ENCODE measurements at regions not wholly inside any gene's neighbourhood (a gene's known extent, or its start where the extent isn't known, plus 50 kb on each side); places are given as distances from the start of the nearest gene placed in this dataset.

DNA sequence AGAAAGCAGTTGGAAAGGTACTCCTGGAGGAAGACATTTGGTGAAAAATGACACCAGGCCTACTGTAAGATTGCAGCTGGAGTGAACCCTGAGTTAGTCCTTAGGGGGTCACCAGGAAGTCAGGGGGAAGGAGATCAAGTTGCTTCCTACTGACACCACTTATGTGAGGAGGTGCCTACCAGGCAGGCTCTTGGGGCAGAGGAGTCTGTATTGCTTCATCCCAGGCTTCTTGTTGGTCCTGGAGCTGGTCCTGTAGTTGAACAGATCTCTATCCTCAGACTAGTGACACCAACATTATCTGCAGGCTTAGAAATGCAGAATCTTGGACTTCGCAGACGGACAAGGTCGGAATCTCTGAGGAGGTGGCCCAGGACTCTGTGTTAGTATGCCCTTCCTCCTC lies 116.0 kb upstream of the ARGLU1 start:
- H3K9me3 ChIP-seq: no peaks in the 10 kb centered on the region
- H3K36me3 ChIP-seq (ENCODE audit: control insufficient read depth, insufficient read depth, low read length): no peaks in the 10 kb centered on the region
- ChIA-PET POLR2A (no interaction called here), CTCF (interaction anchor here (0.6 kb wide), 1 partner anchor 122 kb away, joined by 3 read pairs; no protein-coding TSS in a partner anchor)
- no peaks in the 10 kb centered on the region for H3K36me3 Mint-ChIP-seq (ENCODE audit: insufficient read depth, unreplicated experiment)
- no peak overlapping the region for H3K27ac Mint-ChIP-seq (ENCODE audit: unreplicated experiment)
- no peaks in the 10 kb centered on the region for H3K9me3 Mint-ChIP-seq (ENCODE audit: unreplicated experiment)
- TF ChIP-seq, protein P1, sequence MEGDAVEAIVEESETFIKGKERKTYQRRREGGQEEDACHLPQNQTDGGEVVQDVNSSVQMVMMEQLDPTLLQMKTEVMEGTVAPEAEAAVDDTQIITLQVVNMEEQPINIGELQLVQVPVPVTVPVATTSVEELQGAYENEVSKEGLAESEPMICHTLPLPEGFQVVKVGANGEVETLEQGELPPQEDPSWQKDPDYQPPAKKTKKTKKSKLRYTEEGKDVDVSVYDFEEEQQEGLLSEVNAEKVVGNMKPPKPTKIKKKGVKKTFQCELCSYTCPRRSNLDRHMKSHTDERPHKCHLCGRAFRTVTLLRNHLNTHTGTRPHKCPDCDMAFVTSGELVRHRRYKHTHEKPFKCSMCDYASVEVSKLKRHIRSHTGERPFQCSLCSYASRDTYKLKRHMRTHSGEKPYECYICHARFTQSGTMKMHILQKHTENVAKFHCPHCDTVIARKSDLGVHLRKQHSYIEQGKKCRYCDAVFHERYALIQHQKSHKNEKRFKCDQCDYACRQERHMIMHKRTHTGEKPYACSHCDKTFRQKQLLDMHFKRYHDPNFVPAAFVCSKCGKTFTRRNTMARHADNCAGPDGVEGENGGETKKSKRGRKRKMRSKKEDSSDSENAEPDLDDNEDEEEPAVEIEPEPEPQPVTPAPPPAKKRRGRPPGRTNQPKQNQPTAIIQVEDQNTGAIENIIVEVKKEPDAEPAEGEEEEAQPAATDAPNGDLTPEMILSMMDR (IDR thresholded peaks at IDR 0.05; ENCODE audit: insufficient read depth in 1 of 2, low read depth in 1 of 2, low read length in 1 of 2, severe bottlenecking in 1 of 2, unreplicated experiment in 1 of 2): no peak
- peaks cover 35% of the 10 kb centered on the region for H3K4me1 Mint-ChIP-seq (ENCODE audit: low read depth, unreplicated experiment)
- DNase-seq: no peak
- peaks cover 29% of the 10 kb centered on the region for H3K4me1 ChIP-seq
- H3K27me3 Mint-ChIP-seq (ENCODE audit: insufficient read depth, unreplicated experiment): no peaks in the 10 kb centered on the region
- no peaks in the 10 kb centered on the region for H3K27me3 ChIP-seq (replicated peaks; ENCODE audit: control insufficient read depth, insufficient read depth, low read length)
- intact Hi-C loops (cut with micrococcal nuclease; ENCODE audit: unreplicated experiment): loop anchor here (5.0 kb wide), 2 partner anchors 233 to 438 kb away; no protein-coding TSS in a partner anchor
- H3K4me3 Mint-ChIP-seq (ENCODE audit: unreplicated experiment): no peak overlapping the region
- BruUV-seq (replicated peaks): no TSS peak
- H3K4me3 ChIP-seq (ENCODE audit: low read depth, low read length): no peak overlapping the region

DNA sequence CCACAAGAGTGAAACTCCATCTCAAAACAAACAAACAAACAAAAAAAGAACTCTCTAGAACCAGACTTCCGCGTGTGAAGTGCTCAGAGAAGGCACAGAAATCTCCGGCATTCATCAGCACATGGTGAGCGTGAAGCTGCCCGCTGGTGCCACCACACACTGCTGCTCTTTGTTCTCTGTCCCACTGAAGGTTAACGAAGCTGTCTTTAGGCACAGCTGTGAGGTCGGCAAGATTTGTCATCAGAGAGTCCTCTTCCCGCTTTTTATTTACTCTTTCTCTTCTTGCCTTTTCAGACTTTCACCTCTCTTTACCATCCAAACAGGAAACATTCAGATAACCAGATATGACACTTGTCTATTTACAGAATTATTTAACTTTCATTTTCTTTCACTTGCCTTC lies 115.2 kb upstream of the ARGLU1 start:
- Mint-ChIP-seq H3K36me3 (ENCODE audit: insufficient read depth, unreplicated experiment) (no peaks in the 10 kb centered on the region), H3K27me3 (ENCODE audit: insufficient read depth, unreplicated experiment) (no peaks in the 10 kb centered on the region), H3K4me1 (ENCODE audit: low read depth, unreplicated experiment) (peaks cover 41% of the 10 kb centered on the region), H3K9me3 (ENCODE audit: unreplicated experiment) (no peaks in the 10 kb centered on the region), H3K4me3 (ENCODE audit: unreplicated experiment) (no peak overlapping the region), H3K27ac (ENCODE audit: unreplicated experiment) (no peak overlapping the region)
- POLR2A ChIA-PET: no interaction called here
- no peak overlapping the region for H3K4me3 ChIP-seq (ENCODE audit: low read depth, low read length)
- H3K4me1 ChIP-seq: peaks cover 35% of the 10 kb centered on the region
- no peak for DNase-seq
- TF ChIP-seq, protein P1 (IDR thresholded peaks at IDR 0.05; ENCODE audit: insufficient read depth in 1 of 2, low read depth in 1 of 2, low read length in 1 of 2, severe bottlenecking in 1 of 2, unreplicated experiment in 1 of 2): no peak
- CTCF ChIA-PET: no interaction called here
- intact Hi-C loops (cut with micrococcal nuclease; ENCODE audit: unreplicated experiment): loop anchor here (5.0 kb wide), 2 partner anchors 234 to 439 kb away; no protein-coding TSS in a partner anchor
- H3K27me3 ChIP-seq (replicated peaks; ENCODE audit: control insufficient read depth, insufficient read depth, low read length): no peaks in the 10 kb centered on the region
- H3K36me3 ChIP-seq (ENCODE audit: control insufficient read depth, insufficient read depth, low read length): no peaks in the 10 kb centered on the region
- no peaks in the 10 kb centered on the region for H3K9me3 ChIP-seq
- no TSS peak for BruUV-seq (replicated peaks)

DNA sequence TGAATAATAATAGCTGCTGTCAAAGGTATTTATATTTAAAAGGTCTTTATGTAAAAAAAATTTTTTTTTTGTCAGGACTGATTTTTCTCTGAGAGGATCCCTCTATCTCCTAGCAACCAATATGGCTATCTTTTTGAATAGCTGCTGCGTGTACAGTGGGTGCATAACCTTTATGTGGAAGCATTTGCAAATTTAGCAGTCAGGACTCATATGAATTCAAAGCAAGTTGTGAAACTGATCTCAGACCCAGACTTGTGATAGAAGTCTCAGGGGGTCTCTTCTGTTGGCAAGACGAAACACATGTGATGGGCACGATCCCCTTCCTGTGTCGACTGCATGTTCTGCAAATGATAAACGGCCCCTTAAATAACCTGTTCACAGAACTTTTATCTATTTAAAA lies 114.1 kb upstream of the ARGLU1 start:
- POLR2A ChIA-PET: no interaction called here
- Histone ChIP-seq H3K27me3 (replicated peaks; ENCODE audit: control insufficient read depth, insufficient read depth, low read length) (no peaks in the 10 kb centered on the region), H3K36me3 (ENCODE audit: control insufficient read depth, insufficient read depth, low read length) (no peaks in the 10 kb centered on the region), H3K9me3 (no peaks in the 10 kb centered on the region), H3K4me3 (ENCODE audit: low read depth, low read length) (no peak overlapping the region), H3K4me1 (peaks cover 43% of the 10 kb centered on the region)
- no peaks in the 10 kb centered on the region for H3K36me3 Mint-ChIP-seq (ENCODE audit: insufficient read depth, unreplicated experiment)
- TF ChIP-seq, protein P1 (IDR thresholded peaks at IDR 0.05; ENCODE audit: insufficient read depth in 1 of 2, low read depth in 1 of 2, low read length in 1 of 2, severe bottlenecking in 1 of 2, unreplicated experiment in 1 of 2): no peak
- H3K4me1 Mint-ChIP-seq (ENCODE audit: low read depth, unreplicated experiment): peaks cover 50% of the 10 kb centered on the region
- intact Hi-C loops (cut with micrococcal nuclease; ENCODE audit: unreplicated experiment): loop anchor here (5.0 kb wide), 2 partner anchors 235 to 440 kb away; no protein-coding TSS in a partner anchor
- H3K27ac Mint-ChIP-seq (ENCODE audit: unreplicated experiment): no peak overlapping the region
- no peaks in the 10 kb centered on the region for H3K9me3 Mint-ChIP-seq (ENCODE audit: unreplicated experiment)
- CTCF ChIA-PET: no interaction called here
- no peak overlapping the region for H3K4me3 Mint-ChIP-seq (ENCODE audit: unreplicated experiment)
- no peak for DNase-seq
- no TSS peak for BruUV-seq (replicated peaks)
- H3K27me3 Mint-ChIP-seq (ENCODE audit: insufficient read depth, unreplicated experiment): no peaks in the 10 kb centered on the region
